ENCODE measurements at regions not wholly inside any gene's neighbourhood (a gene's known extent, or its start where the extent isn't known, plus 50 kb on each side); places are given as distances from the start of the nearest gene placed in this dataset.
"Not testable (repeated sequence)": the region's sequence is repeated elsewhere in the genome, so short reads cannot be mapped to it uniquely, and the experiment has no call there.

DNA sequence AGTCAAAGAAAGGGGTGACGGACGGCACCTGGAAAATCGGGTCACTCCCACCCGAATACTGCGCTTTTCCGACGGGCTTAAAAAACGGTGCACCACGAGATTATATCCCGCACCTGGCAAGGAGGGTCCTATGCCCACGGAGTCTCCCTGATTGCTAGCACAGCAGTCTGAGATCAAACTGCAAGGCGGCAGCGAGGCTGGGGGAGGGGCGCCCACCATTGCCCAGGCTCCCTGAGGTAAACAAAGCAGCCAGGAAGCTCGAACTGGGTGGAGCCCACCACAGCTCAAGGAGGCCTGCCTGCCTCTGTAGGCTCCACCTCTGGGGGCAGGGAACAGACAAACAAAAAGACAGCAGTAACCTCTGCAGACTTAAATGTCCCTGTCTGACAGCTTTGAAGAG lies 335.7 kb downstream of the SEC16B start:
- not testable (repeated sequence) for H3K27me3 ChIP-seq (replicated peaks; ENCODE audit: control insufficient read depth, insufficient read depth, low read length); H3K36me3 ChIP-seq (ENCODE audit: control insufficient read depth, insufficient read depth, low read length, severe bottlenecking); H3K9me3 ChIP-seq (ENCODE audit: control insufficient read depth, low read length); H3K4me3 ChIP-seq (ENCODE audit: low read length); DNase-seq (ENCODE audit: low read depth); H3K9ac ChIP-seq (ENCODE audit: low read length)
- H3K4me1 ChIP-seq (ENCODE audit: control insufficient read depth, insufficient read depth, low read length): peaks cover 41% of the 10 kb centered on the region

DNA sequence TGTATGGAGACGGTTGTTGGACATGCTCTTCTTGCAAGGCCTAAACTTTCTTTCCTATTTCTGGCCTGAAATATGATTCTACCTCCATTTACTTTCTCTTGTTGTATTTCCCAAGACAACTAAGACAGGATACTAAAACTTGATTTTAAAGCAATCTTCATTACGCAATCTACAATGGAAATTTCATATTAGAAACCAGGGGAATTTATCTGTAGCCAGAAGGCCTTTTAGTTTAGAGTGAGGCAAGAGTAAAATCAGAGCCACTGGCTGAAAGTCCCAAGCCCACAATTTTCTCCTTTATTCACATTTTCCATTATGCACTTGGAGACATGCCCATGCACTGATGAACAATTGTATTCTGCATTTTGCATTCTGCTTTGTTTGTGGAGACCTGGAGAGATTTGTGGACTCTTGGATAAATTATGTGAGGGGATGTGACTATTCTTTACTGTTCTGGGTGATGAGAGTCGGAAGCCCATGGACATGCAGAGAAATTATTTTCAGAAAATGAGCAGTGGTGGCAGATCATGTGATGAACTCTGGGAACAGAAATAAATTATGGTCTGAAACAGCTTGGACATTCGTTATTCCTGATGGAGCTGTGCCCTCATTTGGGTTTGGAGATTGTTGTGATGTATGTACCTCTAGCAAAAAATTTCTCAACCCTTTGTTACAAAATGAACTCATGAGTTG lies 336.8 kb downstream of the SEC16B start:
- H3K4me1 ChIP-seq (ENCODE audit: control insufficient read depth, insufficient read depth, low read length): peaks cover 41% of the 10 kb centered on the region
- H3K4me3 ChIP-seq (ENCODE audit: low read length): no peak overlapping the region
- H3K9me3 ChIP-seq (ENCODE audit: control insufficient read depth, low read length): no peaks in the 10 kb centered on the region
- H3K36me3 ChIP-seq (ENCODE audit: control insufficient read depth, insufficient read depth, low read length, severe bottlenecking): no peaks in the 10 kb centered on the region
- H3K9ac ChIP-seq (ENCODE audit: low read length): no peak overlapping the region
- no peaks in the 10 kb centered on the region for H3K27me3 ChIP-seq (replicated peaks; ENCODE audit: control insufficient read depth, insufficient read depth, low read length)
- peak; percentile 56 for DNase-seq (ENCODE audit: low read depth)

DNA sequence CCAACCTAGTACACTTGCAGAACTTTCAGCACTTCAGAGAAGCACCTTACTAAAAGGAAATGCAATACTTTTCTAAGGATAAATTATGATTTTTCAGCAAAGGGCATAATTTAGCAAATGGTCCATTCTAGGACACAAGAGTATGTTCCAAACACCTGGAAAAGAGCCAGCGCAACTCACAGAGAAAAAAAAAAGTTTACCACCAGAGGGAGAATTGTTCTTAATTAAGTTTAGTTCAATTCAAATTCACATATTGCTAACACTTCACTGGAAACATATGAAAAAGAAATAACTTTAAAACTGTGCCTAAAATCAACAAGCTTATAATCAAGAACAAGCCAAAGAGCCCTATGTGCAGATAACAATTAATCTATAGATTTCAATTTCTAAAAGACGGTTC lies 338.1 kb downstream of the SEC16B start:
- Histone ChIP-seq H3K4me1 (ENCODE audit: control insufficient read depth, insufficient read depth, low read length) (peaks cover 41% of the 10 kb centered on the region), H3K36me3 (ENCODE audit: control insufficient read depth, insufficient read depth, low read length, severe bottlenecking) (no peaks in the 10 kb centered on the region), H3K27me3 (replicated peaks; ENCODE audit: control insufficient read depth, insufficient read depth, low read length) (no peaks in the 10 kb centered on the region), H3K9ac (ENCODE audit: low read length) (no peak overlapping the region), H3K9me3 (ENCODE audit: control insufficient read depth, low read length) (no peaks in the 10 kb centered on the region), H3K4me3 (ENCODE audit: low read length) (no peak overlapping the region)
- no peak for DNase-seq (ENCODE audit: low read depth)

DNA sequence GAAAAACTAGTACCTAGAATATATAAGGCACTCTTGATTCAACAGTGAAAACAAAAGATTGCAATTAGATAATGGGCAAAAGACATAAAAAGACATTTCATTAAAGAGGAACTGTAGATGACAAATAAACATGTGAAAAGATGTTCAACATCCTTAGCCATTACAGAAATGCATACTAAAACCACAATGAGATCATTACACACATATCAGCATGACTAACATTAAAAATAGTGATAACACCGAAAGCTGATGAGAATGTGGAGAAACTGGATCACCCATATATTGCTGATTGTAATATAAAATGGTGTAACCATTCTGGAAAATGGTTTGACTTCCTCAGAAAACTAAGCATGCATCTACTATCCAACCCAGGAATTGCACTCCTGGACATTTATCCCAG lies 340.3 kb downstream of the SEC16B start:
- no peak overlapping the region for H3K4me3 ChIP-seq (ENCODE audit: low read length)
- H3K27me3 ChIP-seq (replicated peaks; ENCODE audit: control insufficient read depth, insufficient read depth, low read length): no peaks in the 10 kb centered on the region
- peaks cover 41% of the 10 kb centered on the region for H3K4me1 ChIP-seq (ENCODE audit: control insufficient read depth, insufficient read depth, low read length)
- H3K9me3 ChIP-seq (ENCODE audit: control insufficient read depth, low read length): no peaks in the 10 kb centered on the region
- no peak for DNase-seq (ENCODE audit: low read depth)
- no peaks in the 10 kb centered on the region for H3K36me3 ChIP-seq (ENCODE audit: control insufficient read depth, insufficient read depth, low read length, severe bottlenecking)
- H3K9ac ChIP-seq (ENCODE audit: low read length): no peak overlapping the region

- no peaks in the 10 kb centered on the region for H3K9me3 ChIP-seq (ENCODE audit: control insufficient read depth, low read length)
Measured at GRCh38 chr1:177627148-177627910, 342.5 kb downstream of the SEC16B start.

GRCh38 chr1:177620636-177621190 lies 349.1 kb downstream of the SEC16B start:
- H3K27me3 ChIP-seq (replicated peaks; ENCODE audit: control insufficient read depth, insufficient read depth, low read length): no peaks in the 10 kb centered on the region
- no peaks in the 10 kb centered on the region for H3K36me3 ChIP-seq (ENCODE audit: control insufficient read depth, insufficient read depth, low read length, severe bottlenecking)
- peaks cover 5% of the 10 kb centered on the region for H3K4me1 ChIP-seq (ENCODE audit: control insufficient read depth, insufficient read depth, low read length)
- no peak overlapping the region for H3K9ac ChIP-seq (ENCODE audit: low read length)
- no peak overlapping the region for H3K4me3 ChIP-seq (ENCODE audit: low read length)
- no peaks in the 10 kb centered on the region for H3K9me3 ChIP-seq (ENCODE audit: control insufficient read depth, low read length)
- peak; percentile 51 for DNase-seq (ENCODE audit: low read depth)

More at GRCh38 chr1:177627148-177627910, 342.5 kb downstream of the SEC16B start:
- Histone ChIP-seq H3K36me3 (ENCODE audit: control insufficient read depth, insufficient read depth, low read length, severe bottlenecking) (no peaks in the 10 kb centered on the region), H3K4me3 (ENCODE audit: low read length) (no peak overlapping the region), H3K9ac (ENCODE audit: low read length) (no peak overlapping the region), H3K4me1 (ENCODE audit: control insufficient read depth, insufficient read depth, low read length) (peaks cover 26% of the 10 kb centered on the region), H3K27me3 (replicated peaks; ENCODE audit: control insufficient read depth, insufficient read depth, low read length) (no peaks in the 10 kb centered on the region)
- DNase-seq (ENCODE audit: low read depth): no peak

GRCh38 chr1:177615251-177615650 lies 354.6 kb downstream of the SEC16B start:
- DNase-seq (ENCODE audit: low read depth): peak; percentile 53
- H3K9me3 ChIP-seq (ENCODE audit: control insufficient read depth, low read length): no peaks in the 10 kb centered on the region
- H3K36me3 ChIP-seq (ENCODE audit: control insufficient read depth, insufficient read depth, low read length, severe bottlenecking): no peaks in the 10 kb centered on the region
- H3K4me3 ChIP-seq (ENCODE audit: low read length): no peak overlapping the region
- H3K4me1 ChIP-seq (ENCODE audit: control insufficient read depth, insufficient read depth, low read length): no peaks in the 10 kb centered on the region
- no peak overlapping the region for H3K9ac ChIP-seq (ENCODE audit: low read length)
- no peaks in the 10 kb centered on the region for H3K27me3 ChIP-seq (replicated peaks; ENCODE audit: control insufficient read depth, insufficient read depth, low read length)

DNA sequence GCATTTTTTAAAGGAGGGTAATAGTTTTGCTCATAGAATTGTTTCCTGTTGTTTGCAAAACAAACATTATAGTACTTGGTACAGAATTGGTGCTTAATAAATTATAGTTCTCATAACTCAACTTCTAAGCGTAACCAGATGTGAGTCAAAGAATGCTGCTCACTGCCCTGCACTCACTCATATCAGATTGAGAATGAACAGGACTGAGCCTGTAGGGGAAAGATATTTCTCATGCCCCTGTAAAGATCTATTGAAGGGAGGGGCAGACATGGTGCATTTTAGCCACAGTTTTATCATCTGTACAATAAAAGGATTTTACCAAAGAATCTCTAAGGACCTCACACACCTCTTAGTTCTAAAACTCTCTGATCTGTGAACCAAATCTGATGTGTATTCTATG lies 358.5 kb downstream of the SEC16B start:
- H3K36me3 ChIP-seq (ENCODE audit: control insufficient read depth, insufficient read depth, low read length, severe bottlenecking): no peaks in the 10 kb centered on the region
- no peaks in the 10 kb centered on the region for H3K27me3 ChIP-seq (replicated peaks; ENCODE audit: control insufficient read depth, insufficient read depth, low read length)
- no peak overlapping the region for H3K9ac ChIP-seq (ENCODE audit: low read length)
- H3K4me1 ChIP-seq (ENCODE audit: control insufficient read depth, insufficient read depth, low read length): no peaks in the 10 kb centered on the region
- DNase-seq (ENCODE audit: low read depth): no peak
- H3K4me3 ChIP-seq (ENCODE audit: low read length): no peak overlapping the region
- no peaks in the 10 kb centered on the region for H3K9me3 ChIP-seq (ENCODE audit: control insufficient read depth, low read length)

DNA sequence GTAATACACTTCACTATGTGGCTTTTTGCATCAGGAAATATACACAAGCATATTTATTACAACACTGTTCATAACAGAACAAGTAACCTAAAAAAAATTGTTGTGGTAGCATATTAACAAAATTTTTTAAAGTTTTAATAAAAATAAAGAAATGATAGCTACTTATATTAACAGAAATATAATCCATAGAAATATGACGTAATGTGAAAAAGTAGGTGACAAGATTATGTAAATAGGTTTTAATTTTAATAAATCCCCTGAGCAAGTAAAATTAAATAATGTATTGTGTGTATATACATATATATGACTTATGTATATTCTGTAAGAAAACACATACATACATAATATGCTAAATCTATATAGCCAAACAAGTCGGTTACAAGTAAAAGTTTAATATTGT lies 359.9 kb downstream of the SEC16B start:
- no peak overlapping the region for H3K9ac ChIP-seq (ENCODE audit: low read length)
- no peaks in the 10 kb centered on the region for H3K36me3 ChIP-seq (ENCODE audit: control insufficient read depth, insufficient read depth, low read length, severe bottlenecking)

DNA sequence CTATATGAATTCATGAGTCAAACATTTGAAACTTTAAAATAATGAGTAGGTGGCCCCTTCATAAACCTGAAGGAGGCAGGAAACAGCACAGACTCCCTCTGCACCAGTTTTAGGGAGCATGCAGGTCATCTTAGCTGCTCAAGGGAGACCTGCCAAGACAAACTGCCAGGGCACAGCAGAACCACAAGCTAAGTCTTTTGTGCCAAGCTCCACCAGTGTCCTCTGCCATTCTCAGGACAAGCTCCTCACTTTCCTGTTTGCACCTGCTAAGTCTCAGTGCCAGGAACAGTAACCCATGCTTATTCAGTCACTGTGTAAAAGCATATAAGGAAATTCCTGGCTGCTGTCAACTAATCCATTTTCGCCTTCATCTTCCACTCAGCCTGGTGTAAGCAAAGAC lies 368.9 kb downstream of the SEC16B start:
- H3K27me3 ChIP-seq (replicated peaks; ENCODE audit: control insufficient read depth, insufficient read depth, low read length): peaks cover 13% of the 10 kb centered on the region
- DNase-seq (ENCODE audit: low read depth): no peak
- H3K4me1 ChIP-seq (ENCODE audit: control insufficient read depth, insufficient read depth, low read length): no peaks in the 10 kb centered on the region
- no peak overlapping the region for H3K9ac ChIP-seq (ENCODE audit: low read length)
- no peak overlapping the region for H3K4me3 ChIP-seq (ENCODE audit: low read length)
- no peaks in the 10 kb centered on the region for H3K9me3 ChIP-seq (ENCODE audit: control insufficient read depth, low read length)
- no peaks in the 10 kb centered on the region for H3K36me3 ChIP-seq (ENCODE audit: control insufficient read depth, insufficient read depth, low read length, severe bottlenecking)

More for the DNA sequence above, 359.9 kb downstream of the SEC16B start:
- Histone ChIP-seq H3K27me3 (replicated peaks; ENCODE audit: control insufficient read depth, insufficient read depth, low read length) (no peaks in the 10 kb centered on the region), H3K4me3 (ENCODE audit: low read length) (no peak overlapping the region), H3K4me1 (ENCODE audit: control insufficient read depth, insufficient read depth, low read length) (no peaks in the 10 kb centered on the region), H3K9me3 (ENCODE audit: control insufficient read depth, low read length) (no peaks in the 10 kb centered on the region)
- no peak for DNase-seq (ENCODE audit: low read depth)

- Histone ChIP-seq H3K4me1 (ENCODE audit: control insufficient read depth, insufficient read depth, low read length) (no peaks in the 10 kb centered on the region), H3K9me3 (ENCODE audit: control insufficient read depth, low read length) (no peaks in the 10 kb centered on the region), H3K4me3 (ENCODE audit: low read length) (no peak overlapping the region), H3K9ac (ENCODE audit: low read length) (no peak overlapping the region), H3K36me3 (ENCODE audit: control insufficient read depth, insufficient read depth, low read length, severe bottlenecking) (no peaks in the 10 kb centered on the region), H3K27me3 (replicated peaks; ENCODE audit: control insufficient read depth, insufficient read depth, low read length) (peaks cover 19% of the 10 kb centered on the region)
- no peak for DNase-seq (ENCODE audit: low read depth)
Measured at GRCh38 chr1:177600321-177600720, 369.5 kb downstream of the SEC16B start.

All from adipocyte (in vitro differentiated cells).